ENCODE measurements at regions not wholly inside any gene's neighbourhood (a gene's known extent, or its start where the extent isn't known, plus 50 kb on each side); places are given as distances from the start of the nearest gene placed in this dataset.

GRCh38 chr6:128569732-128570679 is 49.6 kb upstream of the PTPRK start:
- Histone ChIP-seq H3K4me3 (no peak overlapping the region), H3K27ac (no peak overlapping the region), H3K4me1 (replicated peaks in 1 of 2) (no peaks in the 10 kb centered on the region)
- ATAC-seq (replicated peaks in 6 of 8): peak in 3 of 8 experiments; percentile 87 to 99 (median 95)
- 6 to 93% (median 70%) methylated on average over 2 to 5 of the region's 5 CpGs for WGBS, 10 experiments
- in situ Hi-C loops (cut with MboI; ENCODE audit: low pct_unique_long_range_greater_than_20kb in 2 of 9, low sequenced_read_pairs in 9 of 9, unreplicated experiment in 9 of 9): no loop called here

All from motor neuron (in vitro differentiated cells).